HG02623 (cell line): ENCODE measurements at regions not wholly inside any gene's neighbourhood (a gene's known extent, or its start where the extent isn't known, plus 50 kb on each side); places are given as distances from the start of the nearest gene placed in this dataset.

ENCODE experiments used
- ATAC-seq: cut with Tn5 transposase; IDR thresholded peaks from one replicate; pipeline ENCODE4 v1.9.1; 2021; ENCODE audit warnings: moderate library complexity; ENCODE audit not compliant: unreplicated experiment

GRCh38 chr2:18800240-18800971, 211.0 kb upstream of the NT5C1B start:
- ATAC-seq = no peak

DNA sequence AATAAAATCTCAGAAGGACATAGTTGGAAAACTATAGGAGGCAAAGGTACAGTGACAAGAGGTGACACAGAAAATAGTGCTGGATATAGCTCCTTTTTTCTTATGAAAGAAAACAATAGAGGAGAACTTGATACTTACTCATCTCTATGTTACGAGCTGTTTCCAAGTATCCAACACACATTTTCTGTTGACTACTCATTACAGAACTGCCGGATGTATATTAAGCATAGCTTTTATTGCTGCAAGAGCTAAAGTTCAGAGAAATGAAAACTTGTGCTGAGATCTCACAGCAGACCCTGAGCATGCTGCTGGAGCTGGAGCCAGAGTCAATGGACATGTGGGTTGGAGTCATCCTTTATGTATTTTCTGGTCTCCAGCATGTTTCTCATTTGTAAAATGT, 210.0 kb upstream of the NT5C1B start:
- ATAC-seq = no peak

DNA sequence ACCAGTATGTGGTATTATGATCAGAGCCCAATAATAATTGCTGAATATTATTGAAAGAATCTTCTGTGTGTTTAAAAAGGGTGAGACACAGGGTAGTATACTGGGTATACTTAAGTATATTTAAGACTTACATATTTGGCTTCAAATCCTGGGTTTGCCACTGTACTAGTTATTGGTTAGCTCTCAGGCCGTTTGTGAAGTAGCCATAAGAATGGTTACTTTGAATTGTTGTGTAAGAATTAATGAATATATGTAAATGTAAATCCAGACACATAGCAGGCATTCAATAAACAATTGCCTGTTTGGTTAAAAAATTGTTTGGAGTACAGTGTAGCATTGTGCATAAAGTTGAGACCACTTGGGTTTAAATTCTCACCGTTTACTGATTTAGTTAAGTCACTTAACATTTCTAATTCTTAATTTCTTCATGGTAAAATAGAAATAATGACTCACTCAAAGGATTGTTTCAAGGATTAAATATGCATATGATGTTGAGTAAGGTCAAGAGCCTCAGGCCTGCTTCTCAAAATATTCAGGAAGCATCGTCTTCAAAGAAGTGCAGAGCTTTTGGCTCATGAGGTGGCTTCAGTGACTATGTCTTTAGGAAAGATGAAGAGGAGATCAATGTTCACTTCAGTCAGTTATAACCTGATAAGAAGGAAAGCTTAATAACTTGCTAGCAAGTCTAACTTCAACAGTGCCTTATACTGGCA, 207.9 kb upstream of the NT5C1B start:
- ATAC-seq = no peak

DNA sequence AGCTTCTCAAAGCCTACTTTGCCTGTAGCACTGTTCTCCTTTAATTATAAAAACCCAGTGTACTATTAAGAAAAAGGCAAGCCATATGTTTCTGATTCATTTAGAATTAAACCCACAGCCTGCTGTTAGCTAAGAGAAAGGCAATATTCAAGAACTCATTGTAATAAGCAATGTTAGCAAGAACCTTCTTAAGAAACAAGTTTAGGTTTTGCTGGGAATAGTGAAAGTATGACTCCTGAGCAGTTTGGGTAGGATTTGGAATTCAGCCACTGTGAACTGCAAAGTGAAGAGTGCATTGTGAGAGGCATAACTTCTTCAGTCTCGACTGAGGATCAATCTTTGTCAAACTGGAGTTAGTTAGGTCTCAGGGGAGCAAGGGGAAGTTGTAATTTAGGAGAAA, 206.5 kb upstream of the NT5C1B start:
- ATAC-seq = no peak

DNA sequence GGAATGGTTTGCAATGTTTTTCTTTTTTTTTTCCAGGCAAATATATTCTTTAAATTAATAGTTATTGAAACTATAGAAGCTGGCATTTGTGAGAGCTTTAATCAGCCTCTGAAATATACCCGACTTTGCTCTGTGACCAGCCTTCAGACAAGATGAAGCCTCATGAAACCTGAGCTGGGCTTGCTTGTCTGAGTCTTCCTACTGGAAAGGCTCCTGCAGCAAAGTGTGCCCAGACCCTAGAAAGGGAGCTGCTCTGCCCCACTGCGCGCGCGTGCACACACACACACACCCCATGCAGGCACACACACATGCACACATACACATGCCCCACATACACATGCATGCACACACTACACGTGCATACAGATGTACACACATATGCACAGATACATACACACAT, 203.3 kb upstream of the NT5C1B start:
- no peak for ATAC-seq

GRCh38 chr2:18792226-18792629, 202.9 kb upstream of the NT5C1B start:
- ATAC-seq = no peak

GRCh38 chr2:18791172-18791797, 201.9 kb upstream of the NT5C1B start:
- ATAC-seq = no peak

GRCh38 chr2:18790509-18791171, 201.3 kb upstream of the NT5C1B start:
- ATAC-seq = no peak

GRCh38 chr2:18788592-18788991, 199.2 kb upstream of the NT5C1B start:
- no peak for ATAC-seq

DNA sequence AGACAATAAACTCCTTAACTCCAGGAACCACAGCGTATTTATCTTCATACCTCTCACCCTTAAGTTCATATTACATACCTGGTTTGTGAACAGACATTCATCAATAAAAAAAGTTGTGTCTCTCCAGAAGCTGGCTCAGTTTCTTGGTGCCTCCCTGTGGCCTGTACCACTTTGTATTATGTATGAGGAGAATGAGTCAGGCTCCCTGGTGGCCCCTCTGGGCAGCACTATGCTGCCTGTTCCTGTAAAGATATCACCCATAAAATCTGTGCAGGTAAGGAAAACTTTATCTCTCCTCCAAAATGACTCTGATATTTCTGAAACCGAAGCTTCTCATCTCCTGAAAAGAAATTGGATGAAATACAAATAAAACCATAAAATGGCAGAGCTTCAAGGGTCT, 198.4 kb upstream of the NT5C1B start:
- no peak for ATAC-seq

- ATAC-seq = no peak
These were observed 194.9 kb upstream of the NT5C1B start for GRCh38 chr2:18784245-18784644.

DNA sequence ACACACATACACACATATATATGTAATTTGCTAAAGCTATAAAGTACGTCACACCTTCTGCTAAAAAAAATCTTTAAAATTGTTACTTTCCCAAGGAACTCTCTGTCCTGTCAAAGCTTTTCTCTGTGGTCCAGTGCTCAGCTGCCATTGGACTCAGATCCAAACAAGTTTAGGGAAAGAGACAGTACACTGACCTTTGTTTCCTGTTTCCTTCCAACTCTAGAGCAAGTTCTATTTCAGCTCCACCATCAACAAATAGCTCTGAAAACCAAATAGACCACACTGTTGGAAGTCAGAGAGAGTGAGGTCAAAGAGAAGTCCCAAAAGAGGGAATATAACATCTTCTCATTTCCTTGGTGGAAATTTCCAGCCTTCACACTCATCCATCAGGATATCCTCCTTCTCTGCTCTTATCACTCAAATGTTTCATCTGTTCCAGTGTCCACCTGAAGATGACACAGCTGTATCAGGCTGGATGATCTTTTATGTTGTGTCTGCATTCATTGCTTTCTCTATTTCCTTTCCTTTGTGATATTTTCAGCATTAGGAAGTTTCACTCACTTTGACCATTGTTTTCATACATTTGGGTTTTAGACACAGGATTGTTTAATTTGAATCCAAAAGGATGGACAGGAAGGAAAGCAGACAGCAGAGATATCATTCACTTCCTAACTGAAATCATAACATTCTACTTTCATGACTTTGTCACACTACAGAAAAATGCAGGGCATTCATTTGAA, 192.3 kb upstream of the NT5C1B start:
- ATAC-seq = no peak

GRCh38 chr2:18777250-18777812, 188.0 kb upstream of the NT5C1B start:
- ATAC-seq = no peak

- ATAC-seq = no peak
These were observed 181.8 kb upstream of the NT5C1B start for GRCh38 chr2:18771212-18771611.

DNA sequence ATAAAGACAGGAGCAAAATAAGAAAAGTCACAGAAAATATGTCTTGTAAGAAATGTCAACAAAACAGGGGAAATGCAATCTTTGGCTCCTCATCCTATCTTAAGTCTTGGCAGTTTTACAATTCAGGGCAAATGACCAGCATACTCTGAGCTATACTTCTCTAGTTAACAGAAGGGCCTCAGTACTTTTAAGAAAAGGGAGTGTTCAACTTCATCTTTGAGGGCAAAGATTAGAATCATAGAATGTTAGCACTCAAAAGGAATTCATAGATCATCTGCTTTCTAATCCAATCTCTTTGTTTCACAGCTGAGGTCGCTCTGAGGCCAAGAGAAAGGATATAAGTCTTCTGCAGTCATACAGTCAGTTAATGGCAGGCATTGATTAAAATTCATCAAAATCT, 174.0 kb upstream of the NT5C1B start:
- ATAC-seq = no peak

GRCh38 chr2:18762667-18763066, 173.3 kb upstream of the NT5C1B start:
- ATAC-seq = no peak

DNA sequence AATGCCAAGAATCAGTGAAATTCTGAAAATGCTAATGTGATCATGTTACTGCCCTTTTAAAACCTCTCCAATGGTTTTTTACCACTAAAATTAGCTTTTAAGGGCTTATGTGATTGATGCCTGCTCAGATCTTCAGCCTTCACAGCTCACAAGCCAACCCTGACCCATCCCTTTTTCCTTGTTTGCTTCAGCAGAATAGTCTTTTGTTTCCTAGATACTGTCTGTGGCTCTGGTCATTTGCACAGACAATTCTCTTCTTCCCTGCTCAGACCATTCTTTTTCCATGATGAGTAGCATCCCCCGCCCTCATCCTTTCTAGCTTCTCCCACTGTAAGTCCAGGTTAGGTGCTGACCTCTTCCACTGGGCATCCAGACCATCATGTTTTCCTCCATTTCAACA, 164.9 kb upstream of the NT5C1B start:
- ATAC-seq = no peak

DNA sequence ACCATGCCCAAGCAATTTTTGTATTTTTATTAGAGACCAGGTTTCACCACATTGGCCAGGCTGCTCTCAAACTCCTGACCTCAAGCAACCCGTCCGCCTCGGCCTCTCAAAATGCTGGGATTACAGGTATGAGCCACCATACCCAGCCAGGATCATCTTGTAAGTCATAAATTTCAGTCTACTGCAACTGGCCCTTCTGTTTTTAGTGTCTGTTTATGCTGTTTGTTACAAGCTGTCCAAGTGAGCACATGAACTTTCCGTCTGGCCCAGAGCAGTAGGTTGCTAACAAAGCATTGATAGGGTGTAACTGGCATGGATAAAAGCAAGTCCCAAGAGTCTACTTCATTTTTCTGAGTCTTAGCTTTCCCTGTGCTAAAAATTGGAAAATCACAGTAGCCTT, 164.4 kb upstream of the NT5C1B start:
- no peak for ATAC-seq

DNA sequence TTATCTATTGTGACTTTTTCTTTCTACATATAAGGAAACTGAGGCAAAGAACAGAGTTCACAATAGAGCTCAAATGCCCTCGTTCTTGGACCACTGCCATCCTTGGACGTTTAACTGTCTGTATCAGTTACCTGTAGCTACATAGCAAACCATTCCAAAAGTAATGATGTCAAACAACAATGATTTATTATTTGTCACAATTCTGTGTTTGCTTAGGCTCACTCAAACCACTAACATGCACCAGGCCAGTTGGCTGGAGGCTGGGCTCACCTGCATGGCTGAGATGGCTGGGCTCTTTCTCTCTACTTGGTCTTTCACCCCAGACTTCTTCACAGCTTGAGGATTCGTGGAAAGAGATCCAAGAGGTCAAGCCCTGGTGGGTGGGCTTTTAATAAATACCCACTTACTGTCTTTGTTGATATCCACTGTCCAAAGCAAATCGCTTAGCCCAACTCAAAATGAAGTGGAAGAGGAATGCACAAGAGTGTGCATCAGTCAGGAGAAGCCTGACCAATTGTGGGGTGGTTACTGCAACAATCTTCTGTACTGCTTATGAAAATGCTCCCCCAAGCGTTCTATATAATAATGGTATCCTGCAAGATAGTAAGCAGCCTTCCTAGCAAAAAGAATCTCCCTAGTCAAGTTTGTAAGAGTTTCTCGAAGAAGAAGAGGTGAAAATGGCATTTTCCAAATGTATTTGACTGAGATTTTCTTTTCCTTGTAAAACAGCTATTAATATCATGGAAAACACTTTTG, 163.5 kb upstream of the NT5C1B start:
- ATAC-seq = no peak

GRCh38 chr2:18752022-18752493, 162.7 kb upstream of the NT5C1B start:
- ATAC-seq = no peak
